ENCODE measurements at regions not wholly inside any gene's neighbourhood (a gene's known extent, or its start where the extent isn't known, plus 50 kb on each side); places are given as distances from the start of the nearest gene placed in this dataset.

DNA sequence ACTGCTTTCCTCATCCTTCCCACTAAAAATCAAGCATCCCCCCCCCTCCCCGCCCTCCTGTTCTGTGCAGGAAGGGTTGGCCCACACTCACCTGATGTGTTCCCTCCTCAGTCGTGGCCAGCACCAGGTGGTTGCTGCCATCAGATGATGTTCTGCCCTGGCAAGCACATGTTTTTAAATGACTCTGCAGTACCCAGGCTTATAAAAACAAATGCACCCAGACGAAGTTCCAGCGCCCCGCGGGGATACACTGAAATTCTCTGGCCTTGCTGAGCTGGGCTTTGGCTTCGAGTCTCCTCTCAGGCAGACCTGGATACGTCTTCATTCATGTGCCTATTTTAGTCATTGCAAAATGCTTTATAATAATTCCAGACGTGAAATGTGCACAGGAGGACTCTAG is 316.3 kb downstream of the DLEU7 start:
- Histone ChIP-seq H3K4me1 (peaks cover 42 to 68% (median 56%) of the 10 kb centered on the region in 4 donors), H3K27me3 (no peaks in the 10 kb centered on the region), H3K9me3 (no peaks in the 10 kb centered on the region), H3K27ac (replicated peaks in 1 of 4) (peak overlapping the region in 3 of 4 donors; percentile 42 to 71 (median 65)), H3K36me3 (no peaks in the 10 kb centered on the region), H3K4me3 (no peak overlapping the region)
- 43% methylated on average over 7 of the region's 9 CpGs for WGBS
- intact Hi-C loops (cut with DNase I), result loop anchor here (5.0 to 10.0 kb wide), 2 partner anchors 388 to 445 kb away; no protein-coding TSS in a partner anchor
- no peak for TF ChIP-seq CTCF (IDR thresholded peaks at IDR 0.05)
- TF ChIP-seq EP300 (IDR thresholded peaks at IDR 0.05), result no peak
- peak in 1 of 2 donors; percentile 20 for TF ChIP-seq POLR2AphosphoS5 (IDR thresholded peaks at IDR 0.05)
- TF ChIP-seq POLR2A (IDR thresholded peaks at IDR 0.05; ENCODE audit: low read depth), result no peak
- DNase-seq (ENCODE audit: extremely low spot score), result no peak

GRCh38 chr13:50527612-50528509 is 315.6 kb downstream of the DLEU7 start:
- WGBS, result 63% methylated on average over 9 of the region's 9 CpGs
- no peaks in the 10 kb centered on the region for H3K27me3 ChIP-seq
- intact Hi-C loops (cut with DNase I), result loop anchor here (5.0 to 10.0 kb wide), 2 partner anchors 387 to 446 kb away; no protein-coding TSS in a partner anchor
- H3K36me3 ChIP-seq, result no peaks in the 10 kb centered on the region
- no peak for DNase-seq (ENCODE audit: extremely low spot score)
- no peaks in the 10 kb centered on the region for H3K9me3 ChIP-seq
- peak overlapping the region in 3 of 4 donors; percentile 42 to 71 (median 65) for H3K27ac ChIP-seq (replicated peaks in 1 of 4)
- peaks cover 41 to 61% (median 50%) of the 10 kb centered on the region in 4 donors for H3K4me1 ChIP-seq
- no peak overlapping the region for H3K4me3 ChIP-seq
- no peak for TF ChIP-seq POLR2AphosphoS5 (IDR thresholded peaks at IDR 0.05)
- TF ChIP-seq CTCF (IDR thresholded peaks at IDR 0.05), result no peak
- TF ChIP-seq POLR2A (IDR thresholded peaks at IDR 0.05; ENCODE audit: low read depth), result no peak
- TF ChIP-seq EP300 (IDR thresholded peaks at IDR 0.05), result no peak

GRCh38 chr13:50529154-50529882 is 314.2 kb downstream of the DLEU7 start:
- Histone ChIP-seq H3K27me3 (no peaks in the 10 kb centered on the region), H3K9me3 (no peaks in the 10 kb centered on the region), H3K36me3 (no peaks in the 10 kb centered on the region), H3K27ac (replicated peaks in 1 of 4) (peak overlapping the region; percentile 40 to 71 (median 66)), H3K4me1 (peaks cover 34 to 51% (median 41%) of the 10 kb centered on the region in 4 donors), H3K4me3 (peak overlapping the region; percentile 2 to 31 (median 22))
- no peak for DNase-seq (ENCODE audit: extremely low spot score)
- 26% methylated on average over 12 of the region's 12 CpGs for WGBS
- intact Hi-C loops (cut with DNase I), result loop anchor here (5.0 to 10.0 kb wide), 2 partner anchors 385 to 447 kb away; no protein-coding TSS in a partner anchor
- no peak for TF ChIP-seq CTCF (IDR thresholded peaks at IDR 0.05)
- no peak for TF ChIP-seq POLR2A (IDR thresholded peaks at IDR 0.05; ENCODE audit: low read depth)
- peak; percentile 44 to 56 for TF ChIP-seq POLR2AphosphoS5 (IDR thresholded peaks at IDR 0.05)
- TF ChIP-seq EP300 (IDR thresholded peaks at IDR 0.05), result no peak

DNA sequence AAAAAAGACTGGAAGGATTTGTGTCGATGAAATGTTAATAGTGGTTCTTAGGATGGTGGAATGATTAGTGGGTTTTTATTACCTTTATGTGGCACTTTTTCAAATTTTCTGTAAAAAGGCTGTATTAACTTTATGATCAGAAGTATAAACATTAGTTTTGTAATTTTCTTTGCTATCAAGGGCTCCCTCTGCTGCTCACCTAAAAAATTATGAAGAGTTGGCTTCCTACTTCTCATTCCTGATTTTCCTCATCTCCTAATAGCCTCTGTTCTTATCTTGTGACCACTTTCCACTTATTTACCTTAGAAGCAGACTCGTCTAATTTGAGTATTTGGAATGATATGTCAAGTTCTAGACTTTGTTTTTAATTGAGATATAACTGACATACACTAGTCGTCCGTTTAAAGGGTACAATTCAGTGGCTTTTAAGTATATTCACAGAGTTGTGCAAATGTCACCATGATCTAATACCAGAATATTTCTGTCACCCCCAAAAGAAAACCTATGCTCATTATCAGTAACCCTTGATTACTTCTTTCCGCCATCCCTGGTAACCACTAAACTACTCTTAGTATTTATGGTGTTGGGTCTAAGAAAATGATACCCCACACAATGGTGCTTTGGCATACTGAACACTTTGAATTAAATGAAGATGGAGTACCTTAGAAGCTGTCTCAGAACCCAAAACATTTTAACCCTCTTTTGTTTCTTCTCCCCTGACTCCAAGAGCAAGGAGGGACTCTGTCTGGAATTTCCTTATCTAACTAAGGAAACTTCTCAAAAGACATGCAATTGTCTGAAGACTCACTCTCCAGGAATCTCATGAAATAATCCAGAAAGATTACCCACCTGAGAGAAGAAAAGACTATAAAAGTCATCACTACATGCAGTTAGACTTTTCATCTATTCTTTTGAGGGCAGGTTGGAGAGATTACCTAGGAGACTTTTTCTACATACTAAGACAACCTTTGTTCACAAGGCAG is 311.3 kb downstream of the DLEU7 start:
- Histone ChIP-seq H3K4me3 (no peak overlapping the region), H3K4me1 (peaks cover 26 to 37% (median 30%) of the 10 kb centered on the region in 4 donors), H3K9me3 (peaks cover 0 to 20% (median 11%) of the 10 kb centered on the region in 4 donors), H3K27ac (replicated peaks in 1 of 4) (no peak overlapping the region), H3K36me3 (no peaks in the 10 kb centered on the region), H3K27me3 (no peaks in the 10 kb centered on the region)
- WGBS, result 81% methylated on average over 5 of the region's 5 CpGs
- DNase-seq (ENCODE audit: extremely low spot score), result no peak
- intact Hi-C loops (cut with DNase I), result loop anchor here (5.0 kb wide), 2 partner anchors 360 to 555 kb away; no protein-coding TSS in a partner anchor
- TF ChIP-seq POLR2A (IDR thresholded peaks at IDR 0.05; ENCODE audit: low read depth), result no peak
- TF ChIP-seq CTCF (IDR thresholded peaks at IDR 0.05), result peak; percentile 59 to 64 (median 61)

All from esophagus muscularis mucosa (tissue), 4 donors.